MG63 (cell line): ENCODE measurements at regions not wholly inside any gene's neighbourhood (a gene's known extent, or its start where the extent isn't known, plus 50 kb on each side); places are given as distances from the start of the nearest gene placed in this dataset.

Experiments used
- DNase-seq: peaks from one replicate; pipeline ENCODE4 v3.0.0-alpha.2; 2020
- H3K27me3 ChIP-seq: fragments of 250-450 bp; sonication (Bioruptor Pico); 2 replicates; pipeline ENCODE4 v1.5.1; 2020; ENCODE audit warnings: mild to moderate bottlenecking, moderate library complexity
- H3K36me3 ChIP-seq: fragments of 250-450 bp; sonication (Bioruptor Pico); 2 replicates; pipeline ENCODE4 v1.5.1; 2020; ENCODE audit warnings: mild to moderate bottlenecking, moderate library complexity
- H3K4me3 ChIP-seq: fragments of 250-450 bp; sonication (Bioruptor Pico); 2 replicates; pipeline ENCODE4 v1.5.1; 2020; ENCODE audit warnings: mild to moderate bottlenecking, moderate library complexity
- H3K9me3 ChIP-seq: fragments of 250-450 bp; sonication (Bioruptor Pico); 2 replicates; pipeline ENCODE4 v1.5.1; 2020; ENCODE audit warnings: mild to moderate bottlenecking, moderate library complexity

- no peaks in the 10 kb centered on the region for H3K36me3 ChIP-seq
- H3K9me3 ChIP-seq = no peaks in the 10 kb centered on the region
- no peak overlapping the region for H3K4me3 ChIP-seq
- no peaks in the 10 kb centered on the region for H3K27me3 ChIP-seq
- no peak for DNase-seq
These were observed 132.7 kb downstream of the FAT3 start for GRCh38 chr11:92357344-92357743.

- DNase-seq = no peak
- Histone ChIP-seq H3K27me3 (no peaks in the 10 kb centered on the region), H3K4me3 (no peak overlapping the region), H3K9me3 (no peaks in the 10 kb centered on the region), H3K36me3 (no peaks in the 10 kb centered on the region)
These were observed 133.2 kb downstream of the FAT3 start for GRCh38 chr11:92357841-92358240.

- Histone ChIP-seq H3K36me3 (no peaks in the 10 kb centered on the region), H3K9me3 (no peaks in the 10 kb centered on the region), H3K4me3 (no peak overlapping the region), H3K27me3 (no peaks in the 10 kb centered on the region)
- no peak for DNase-seq
These were observed 136.9 kb downstream of the FAT3 start for GRCh38 chr11:92361551-92361950.

- Histone ChIP-seq H3K4me3 (no peak overlapping the region), H3K36me3 (no peaks in the 10 kb centered on the region), H3K27me3 (no peaks in the 10 kb centered on the region), H3K9me3 (no peaks in the 10 kb centered on the region)
- DNase-seq = no peak
These were observed 138.4 kb downstream of the FAT3 start for GRCh38 chr11:92362989-92363388.

- no peak overlapping the region for H3K4me3 ChIP-seq
- no peak for DNase-seq
- H3K27me3 ChIP-seq = no peaks in the 10 kb centered on the region
- H3K36me3 ChIP-seq = no peaks in the 10 kb centered on the region
- H3K9me3 ChIP-seq = no peaks in the 10 kb centered on the region
These were observed 139.6 kb downstream of the FAT3 start for GRCh38 chr11:92364177-92364576.

- no peaks in the 10 kb centered on the region for H3K36me3 ChIP-seq
- no peaks in the 10 kb centered on the region for H3K9me3 ChIP-seq
- DNase-seq = no peak
- no peaks in the 10 kb centered on the region for H3K27me3 ChIP-seq
- H3K4me3 ChIP-seq = no peak overlapping the region
These were observed 151.6 kb downstream of the FAT3 start for GRCh38 chr11:92376146-92376599.

GRCh38 chr11:92376680-92377079 lies 152.1 kb downstream of the FAT3 start:
- DNase-seq = no peak
- no peaks in the 10 kb centered on the region for H3K36me3 ChIP-seq
- no peaks in the 10 kb centered on the region for H3K27me3 ChIP-seq
- no peaks in the 10 kb centered on the region for H3K9me3 ChIP-seq
- H3K4me3 ChIP-seq = no peak overlapping the region

- H3K9me3 ChIP-seq = no peaks in the 10 kb centered on the region
- peak; percentile 50 for DNase-seq
- no peaks in the 10 kb centered on the region for H3K36me3 ChIP-seq
- H3K4me3 ChIP-seq = no peak overlapping the region
- H3K27me3 ChIP-seq = no peaks in the 10 kb centered on the region
These were observed 156.3 kb downstream of the FAT3 start for GRCh38 chr11:92380882-92381281.

GRCh38 chr11:92382311-92382710 lies 157.7 kb downstream of the FAT3 start:
- Histone ChIP-seq H3K4me3 (no peak overlapping the region), H3K9me3 (no peaks in the 10 kb centered on the region), H3K36me3 (no peaks in the 10 kb centered on the region), H3K27me3 (no peaks in the 10 kb centered on the region)
- DNase-seq = no peak

GRCh38 chr11:92383430-92383829 lies 158.8 kb downstream of the FAT3 start:
- Histone ChIP-seq H3K36me3 (no peaks in the 10 kb centered on the region), H3K4me3 (no peak overlapping the region), H3K9me3 (no peaks in the 10 kb centered on the region), H3K27me3 (no peaks in the 10 kb centered on the region)
- DNase-seq = peak; percentile 69

GRCh38 chr11:92384358-92384757 lies 159.7 kb downstream of the FAT3 start:
- no peak overlapping the region for H3K4me3 ChIP-seq
- H3K27me3 ChIP-seq = no peaks in the 10 kb centered on the region
- H3K36me3 ChIP-seq = no peaks in the 10 kb centered on the region
- no peak for DNase-seq
- H3K9me3 ChIP-seq = no peaks in the 10 kb centered on the region

- DNase-seq = no peak
- Histone ChIP-seq H3K4me3 (no peak overlapping the region), H3K36me3 (no peaks in the 10 kb centered on the region), H3K9me3 (no peaks in the 10 kb centered on the region), H3K27me3 (no peaks in the 10 kb centered on the region)
These were observed 160.2 kb downstream of the FAT3 start for GRCh38 chr11:92384802-92385201.

- Histone ChIP-seq H3K27me3 (no peaks in the 10 kb centered on the region), H3K9me3 (no peaks in the 10 kb centered on the region), H3K4me3 (no peak overlapping the region), H3K36me3 (no peaks in the 10 kb centered on the region)
- no peak for DNase-seq
These were observed 162.0 kb downstream of the FAT3 start for GRCh38 chr11:92386577-92386976.

- Histone ChIP-seq H3K4me3 (no peak overlapping the region), H3K27me3 (no peaks in the 10 kb centered on the region), H3K9me3 (no peaks in the 10 kb centered on the region), H3K36me3 (no peaks in the 10 kb centered on the region)
- DNase-seq = no peak
These were observed 163.2 kb downstream of the FAT3 start for GRCh38 chr11:92387859-92388258.

GRCh38 chr11:92388380-92388779 lies 163.8 kb downstream of the FAT3 start:
- H3K36me3 ChIP-seq = no peaks in the 10 kb centered on the region
- no peaks in the 10 kb centered on the region for H3K9me3 ChIP-seq
- no peak for DNase-seq
- no peak overlapping the region for H3K4me3 ChIP-seq
- no peaks in the 10 kb centered on the region for H3K27me3 ChIP-seq

- H3K36me3 ChIP-seq = no peaks in the 10 kb centered on the region
- DNase-seq = no peak
- H3K27me3 ChIP-seq = no peaks in the 10 kb centered on the region
- no peak overlapping the region for H3K4me3 ChIP-seq
- no peaks in the 10 kb centered on the region for H3K9me3 ChIP-seq
These were observed 166.2 kb downstream of the FAT3 start for GRCh38 chr11:92390783-92391182.

- H3K9me3 ChIP-seq = no peaks in the 10 kb centered on the region
- DNase-seq = no peak
- no peaks in the 10 kb centered on the region for H3K27me3 ChIP-seq
- H3K4me3 ChIP-seq = no peak overlapping the region
- no peaks in the 10 kb centered on the region for H3K36me3 ChIP-seq
These were observed 166.7 kb downstream of the FAT3 start for GRCh38 chr11:92391364-92391763.

- Histone ChIP-seq H3K36me3 (no peaks in the 10 kb centered on the region), H3K4me3 (no peak overlapping the region), H3K27me3 (no peaks in the 10 kb centered on the region), H3K9me3 (no peaks in the 10 kb centered on the region)
- DNase-seq = no peak
These were observed 167.2 kb downstream of the FAT3 start for GRCh38 chr11:92391808-92392207.

GRCh38 chr11:92393218-92393617 lies 168.6 kb downstream of the FAT3 start:
- no peaks in the 10 kb centered on the region for H3K36me3 ChIP-seq
- no peaks in the 10 kb centered on the region for H3K9me3 ChIP-seq
- H3K27me3 ChIP-seq = no peaks in the 10 kb centered on the region
- H3K4me3 ChIP-seq = no peak overlapping the region
- no peak for DNase-seq
